DND-41 (cell line): ENCODE measurements at regions not wholly inside any gene's neighbourhood (a gene's known extent, or its start where the extent isn't known, plus 50 kb on each side); places are given as distances from the start of the nearest gene placed in this dataset.

Experiments
- EZH2 ChIP-seq: IDR thresholded peaks from 3 replicates; pipeline ENCODE4 v1.6.1; 2012; ENCODE audit warnings: borderline replicate concordance, low read depth, mild to moderate bottlenecking, moderate library complexity, low read length, inconsistent platforms; ENCODE audit not compliant: severe bottlenecking
- TF ChIP-seq, protein P1 (sequence below): IDR thresholded peaks from 2 replicates; pipeline ENCODE4 v1.5.1; 2012; ENCODE audit warnings: borderline replicate concordance, low read length, moderate library complexity, mild to moderate bottlenecking; ENCODE audit not compliant: poor library complexity, severe bottlenecking; ENCODE audit errors: extremely low read depth

- TF ChIP-seq, protein P1, sequence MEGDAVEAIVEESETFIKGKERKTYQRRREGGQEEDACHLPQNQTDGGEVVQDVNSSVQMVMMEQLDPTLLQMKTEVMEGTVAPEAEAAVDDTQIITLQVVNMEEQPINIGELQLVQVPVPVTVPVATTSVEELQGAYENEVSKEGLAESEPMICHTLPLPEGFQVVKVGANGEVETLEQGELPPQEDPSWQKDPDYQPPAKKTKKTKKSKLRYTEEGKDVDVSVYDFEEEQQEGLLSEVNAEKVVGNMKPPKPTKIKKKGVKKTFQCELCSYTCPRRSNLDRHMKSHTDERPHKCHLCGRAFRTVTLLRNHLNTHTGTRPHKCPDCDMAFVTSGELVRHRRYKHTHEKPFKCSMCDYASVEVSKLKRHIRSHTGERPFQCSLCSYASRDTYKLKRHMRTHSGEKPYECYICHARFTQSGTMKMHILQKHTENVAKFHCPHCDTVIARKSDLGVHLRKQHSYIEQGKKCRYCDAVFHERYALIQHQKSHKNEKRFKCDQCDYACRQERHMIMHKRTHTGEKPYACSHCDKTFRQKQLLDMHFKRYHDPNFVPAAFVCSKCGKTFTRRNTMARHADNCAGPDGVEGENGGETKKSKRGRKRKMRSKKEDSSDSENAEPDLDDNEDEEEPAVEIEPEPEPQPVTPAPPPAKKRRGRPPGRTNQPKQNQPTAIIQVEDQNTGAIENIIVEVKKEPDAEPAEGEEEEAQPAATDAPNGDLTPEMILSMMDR = no peak
- no peak for TF ChIP-seq EZH2
These were observed 367.6 kb downstream of the HGF start for GRCh38 chr7:81402227-81402626.
